GM12874 (cell line): ENCODE measurements at regions not wholly inside any gene's neighbourhood (a gene's known extent, or its start where the extent isn't known, plus 50 kb on each side); places are given as distances from the start of the nearest gene placed in this dataset.

Source experiments
- TF ChIP-seq, protein P1 (sequence below): IDR thresholded peaks from 2 replicates; pipeline ENCODE4 v1.5.1; 2011; ENCODE audit warnings: low read depth, mild to moderate bottlenecking, control low read depth, low read length, moderate library complexity; ENCODE audit not compliant: insufficient read depth

DNA sequence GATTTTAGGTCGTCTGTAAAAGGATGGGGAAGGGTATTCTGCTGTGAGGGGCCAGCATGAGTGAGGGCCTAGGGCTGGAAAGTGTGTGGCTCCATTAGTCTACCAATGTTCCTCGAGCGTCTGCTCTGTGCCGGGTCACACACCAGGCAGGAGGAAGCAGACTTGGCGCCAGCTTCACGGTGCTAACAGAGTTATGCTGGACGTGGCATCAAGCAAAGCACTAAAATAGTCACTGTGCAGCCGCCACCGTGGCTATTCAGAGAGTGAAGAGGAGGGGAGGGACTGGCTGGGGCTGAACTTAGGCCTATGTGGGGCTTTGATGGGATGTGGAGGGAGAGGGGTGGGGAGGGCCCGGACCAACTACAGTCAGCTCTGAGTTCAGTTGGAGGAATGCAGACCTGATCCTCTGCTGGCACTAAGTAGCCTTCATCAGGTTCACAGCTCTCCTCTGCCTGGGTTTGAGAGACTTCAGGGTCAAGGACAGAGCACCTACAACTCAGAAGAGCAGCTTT, 83.9 kb upstream of the MSX1 start:
- TF ChIP-seq, protein P1, sequence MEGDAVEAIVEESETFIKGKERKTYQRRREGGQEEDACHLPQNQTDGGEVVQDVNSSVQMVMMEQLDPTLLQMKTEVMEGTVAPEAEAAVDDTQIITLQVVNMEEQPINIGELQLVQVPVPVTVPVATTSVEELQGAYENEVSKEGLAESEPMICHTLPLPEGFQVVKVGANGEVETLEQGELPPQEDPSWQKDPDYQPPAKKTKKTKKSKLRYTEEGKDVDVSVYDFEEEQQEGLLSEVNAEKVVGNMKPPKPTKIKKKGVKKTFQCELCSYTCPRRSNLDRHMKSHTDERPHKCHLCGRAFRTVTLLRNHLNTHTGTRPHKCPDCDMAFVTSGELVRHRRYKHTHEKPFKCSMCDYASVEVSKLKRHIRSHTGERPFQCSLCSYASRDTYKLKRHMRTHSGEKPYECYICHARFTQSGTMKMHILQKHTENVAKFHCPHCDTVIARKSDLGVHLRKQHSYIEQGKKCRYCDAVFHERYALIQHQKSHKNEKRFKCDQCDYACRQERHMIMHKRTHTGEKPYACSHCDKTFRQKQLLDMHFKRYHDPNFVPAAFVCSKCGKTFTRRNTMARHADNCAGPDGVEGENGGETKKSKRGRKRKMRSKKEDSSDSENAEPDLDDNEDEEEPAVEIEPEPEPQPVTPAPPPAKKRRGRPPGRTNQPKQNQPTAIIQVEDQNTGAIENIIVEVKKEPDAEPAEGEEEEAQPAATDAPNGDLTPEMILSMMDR = no peak

DNA sequence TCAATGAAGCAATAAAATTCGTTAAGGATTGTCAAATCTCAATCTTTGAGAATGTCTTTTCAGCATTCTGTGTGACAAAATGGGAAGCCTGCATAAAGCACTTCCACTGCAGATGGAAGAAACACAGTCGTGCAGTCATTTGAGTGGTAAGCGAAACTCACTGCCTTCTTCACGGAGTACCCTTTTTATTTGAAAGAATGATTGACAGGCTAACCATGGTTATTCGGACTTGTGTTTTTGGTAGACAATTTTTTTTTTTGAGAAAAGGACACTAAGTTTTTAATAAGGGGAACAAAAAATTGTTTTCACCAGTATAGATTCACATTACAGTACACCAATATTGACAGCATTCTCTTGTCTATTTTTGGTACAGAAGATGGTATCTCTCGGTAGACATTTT, 86.9 kb upstream of the MSX1 start:
- TF ChIP-seq, protein P1 = no peak

DNA sequence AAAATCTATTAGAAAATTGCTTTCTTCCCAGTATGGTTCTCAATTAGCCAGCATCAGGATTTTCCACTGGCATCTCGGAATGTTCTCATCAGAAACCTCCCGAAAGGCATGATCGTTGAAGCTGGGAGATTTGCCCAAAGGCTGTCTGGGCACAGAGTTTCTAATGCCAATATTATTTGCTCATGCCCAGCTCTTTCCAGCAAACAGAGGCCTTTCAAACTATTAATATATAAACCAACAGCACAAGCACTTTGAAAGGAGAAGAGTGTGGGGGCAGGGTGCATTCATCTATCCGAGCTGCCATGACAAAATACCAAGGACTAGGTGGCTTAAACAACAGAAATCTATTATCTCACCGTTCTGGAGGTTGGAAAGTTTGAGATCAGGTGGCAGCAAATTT, 88.3 kb upstream of the MSX1 start:
- TF ChIP-seq, protein P1 = no peak

DNA sequence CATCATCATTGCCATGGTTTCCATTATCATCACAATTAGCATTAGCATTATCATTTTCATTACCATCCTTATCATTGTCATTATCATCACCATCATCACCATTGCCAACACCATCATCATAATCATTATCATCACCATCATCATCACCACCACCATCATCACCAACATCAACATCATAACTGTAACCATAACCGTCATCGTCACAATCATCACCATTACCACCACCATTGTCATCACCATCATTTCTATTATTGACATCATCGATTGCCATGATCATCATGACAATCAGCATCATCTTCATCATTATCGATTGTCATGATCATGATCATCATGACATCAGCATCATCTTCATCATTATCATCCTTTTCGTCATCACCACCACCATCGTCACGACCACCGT, 88.9 kb upstream of the MSX1 start:
- TF ChIP-seq, protein P1 = no peak

DNA sequence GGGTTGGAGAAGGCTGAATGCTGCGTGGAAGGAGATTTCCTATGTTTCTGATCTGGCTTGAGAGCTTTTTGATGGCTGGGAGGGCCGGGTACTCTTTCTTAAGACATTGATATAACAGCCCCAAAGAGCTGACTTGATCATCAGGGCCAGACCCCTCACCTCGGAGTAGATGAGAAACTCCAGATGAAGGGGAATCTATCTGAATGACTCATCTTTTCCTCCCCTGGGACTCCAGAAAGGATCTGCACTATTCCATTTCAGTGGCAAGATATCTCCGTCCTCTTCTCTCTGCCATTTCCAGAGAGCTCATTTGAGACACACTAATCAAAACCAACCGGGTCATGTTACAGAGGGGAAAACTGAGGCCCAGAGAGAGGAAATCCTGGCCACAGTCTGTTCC, 92.9 kb upstream of the MSX1 start:
- TF ChIP-seq, protein P1 = no peak

DNA sequence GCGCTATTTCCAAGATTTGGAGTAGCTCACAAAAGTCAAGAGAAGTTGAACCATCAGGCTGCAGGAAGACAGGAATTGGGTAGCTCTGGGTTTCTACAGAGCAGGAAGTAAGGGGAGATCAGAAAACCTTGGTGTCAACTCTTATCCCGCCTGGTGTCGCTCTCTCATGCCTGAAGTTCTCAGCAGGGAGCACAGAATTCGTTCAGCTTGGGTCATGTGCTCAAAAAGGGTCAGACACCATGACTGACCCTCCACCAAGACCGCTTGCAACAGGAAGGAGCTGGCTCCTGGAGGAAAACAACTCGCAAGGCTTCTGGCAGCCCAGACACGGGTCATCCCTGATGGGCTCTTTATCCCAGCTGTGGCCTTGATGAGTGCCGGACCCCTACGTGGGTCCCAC, 93.7 kb upstream of the MSX1 start:
- TF ChIP-seq, protein P1 = no peak

DNA sequence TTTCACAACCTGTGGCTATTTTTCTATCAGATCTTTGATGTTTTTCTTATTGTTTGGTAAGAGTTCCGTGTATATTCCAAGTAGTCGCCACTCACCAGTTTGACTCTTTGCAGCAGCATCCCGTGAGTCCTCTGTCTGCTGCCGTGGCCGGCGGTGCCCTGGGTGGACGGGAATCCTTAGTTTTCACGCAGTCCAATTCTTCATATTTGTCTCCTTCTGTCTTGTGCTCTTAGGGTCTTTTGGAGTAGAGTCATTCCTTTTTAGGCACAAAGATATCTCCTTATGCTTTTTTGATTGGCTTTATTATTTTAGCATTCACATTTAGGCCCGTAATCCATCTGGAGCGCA, 94.9 kb upstream of the MSX1 start:
- TF ChIP-seq, protein P1 = no peak
